ENCODE measurements at regions not wholly inside any gene's neighbourhood (a gene's known extent, or its start where the extent isn't known, plus 50 kb on each side); places are given as distances from the start of the nearest gene placed in this dataset.

GRCh38 chr7:142597547-142597946 is 151.7 kb upstream of the PRSS1 start:
- no TSS peak for BruUV-seq (replicated peaks)
- Histone ChIP-seq H2AFZ (ENCODE audit: low read depth, low read length, poor library complexity, severe bottlenecking) (no peak overlapping the region), H3K9me2 (ENCODE audit: insufficient read depth) (no peaks in the 10 kb centered on the region), H3K36me3 (ENCODE audit: control insufficient read depth in 1 of 2, insufficient read depth in 2 of 2, low read length in 2 of 2) (no peaks in the 10 kb centered on the region), H3K4me1 (ENCODE audit: control insufficient read depth in 1 of 2, insufficient read depth in 2 of 2, low read length in 2 of 2) (no peaks in the 10 kb centered on the region), H3K9ac (ENCODE audit: low read length) (no peak overlapping the region), H3K4me2 (ENCODE audit: low read length) (no peak overlapping the region), H4K20me1 (ENCODE audit: insufficient read depth) (no peaks in the 10 kb centered on the region), H3K4me3 (replicated peaks in 1 of 2; ENCODE audit: low read depth in 1 of 2, low read length in 2 of 2) (no peak overlapping the region), H3K27ac (ENCODE audit: low read depth, low read length) (no peak overlapping the region), H3K27me3 (ENCODE audit: insufficient read depth, low read length) (peaks cover 3% of the 10 kb centered on the region; the same call in 1 of the 2 replicates), H3K9me3 (ENCODE audit: control insufficient read depth in 1 of 2, insufficient read depth in 1 of 2, low read depth in 1 of 2, low read length in 2 of 2) (no peaks in the 10 kb centered on the region), H3K79me2 (ENCODE audit: insufficient read depth, low read length) (no peaks in the 10 kb centered on the region)
- intact Hi-C loops (cut with micrococcal nuclease), result no loop called here
- ChIA-PET CTCF (interaction anchor here (0.8 to 3.1 kb wide), 5 partner anchors 9 to 283 kb away, joined by 3 to 22 read pairs (median 5); no protein-coding TSS in a partner anchor), RAD21 (ENCODE audit: low non-redundant PET in 1 of 2, low total read pairs in 2 of 2, uncharacterized antibody in 2 of 2, unreplicated experiment in 2 of 2) (no interaction called here), POLR2A (no interaction called here)
- DNase-seq (ENCODE audit: low read depth, low spot score), result no peak
- no peak for ATAC-seq
- no peak for TF ChIP-seq RAD21 (IDR thresholded peaks at IDR 0.05; ENCODE audit: low read depth)
- no peak for TF ChIP-seq EZH2 (IDR thresholded peaks at IDR 0.05)
- no peak for TF ChIP-seq POLR2AphosphoS5 (IDR thresholded peaks at IDR 0.05; ENCODE audit: low read depth, low read length)
- TF ChIP-seq EGR1 (IDR thresholded peaks at IDR 0.05; ENCODE audit: low read depth), result no peak
- no peak for TF ChIP-seq CTCF (IDR thresholded peaks at IDR 0.05 in 2 of 3, conservative IDR thresholded peaks at IDR 0.05 in 1 of 3; ENCODE audit: borderline replicate concordance in 1 of 3, insufficient read depth in 1 of 3, low read depth in 2 of 3, low read length in 2 of 3)
- TF ChIP-seq REST (IDR thresholded peaks at IDR 0.05; ENCODE audit: low read depth), result no peak
- no peak for TF ChIP-seq YY1 (IDR thresholded peaks at IDR 0.05; ENCODE audit: extremely low read depth, insufficient replicate concordance, low read depth, low read length)

Measured in HCT116 (cell line).